ENCODE measurements at regions not wholly inside any gene's neighbourhood (a gene's known extent, or its start where the extent isn't known, plus 50 kb on each side); places are given as distances from the start of the nearest gene placed in this dataset.
"Not testable (repeated sequence)": the region's sequence is repeated elsewhere in the genome, so short reads cannot be mapped to it uniquely, and the experiment has no call there.

- no peaks in the 10 kb centered on the region for H3K4me1 ChIP-seq (ENCODE audit: control insufficient read depth in 2 of 2, insufficient read depth in 2 of 2, low read length in 2 of 2)
- H3K27me3 ChIP-seq (ENCODE audit: control insufficient read depth in 2 of 2, insufficient read depth in 1 of 2, low read length in 1 of 2) = no peaks in the 10 kb centered on the region
- WGBS = 97% methylated on average over 13 of the region's 13 CpGs
- H3K36me3 ChIP-seq (ENCODE audit: control insufficient read depth in 2 of 2, insufficient read depth in 2 of 2, low read length in 1 of 2) = no peaks in the 10 kb centered on the region
- no peak overlapping the region for H3K27ac ChIP-seq (ENCODE audit: low read depth in 1 of 2, low read length in 1 of 2)
- no peak for DNase-seq (ENCODE audit: low read depth in 6 of 9, low spot score in 9 of 9)
- H3K4me3 ChIP-seq (ENCODE audit: low read length in 2 of 2) = no peak overlapping the region
- H3K9me3 ChIP-seq (ENCODE audit: control insufficient read depth in 2 of 2, insufficient read depth in 1 of 2, low read length in 1 of 2) = no peaks in the 10 kb centered on the region
These were observed 210.5 kb downstream of the SH3BGRL start for GRCh38 chrX:81412428-81412827.

- WGBS = 97% methylated on average over 15 of the region's 16 CpGs
- H3K27me3 ChIP-seq (ENCODE audit: control insufficient read depth in 2 of 2, insufficient read depth in 1 of 2, low read length in 1 of 2); DNase-seq (ENCODE audit: low read depth in 6 of 9, low spot score in 9 of 9); H3K4me1 ChIP-seq (ENCODE audit: control insufficient read depth in 2 of 2, insufficient read depth in 2 of 2, low read length in 2 of 2); H3K27ac ChIP-seq (ENCODE audit: low read depth in 1 of 2, low read length in 1 of 2); H3K36me3 ChIP-seq (ENCODE audit: control insufficient read depth in 2 of 2, insufficient read depth in 2 of 2, low read length in 1 of 2); H3K4me3 ChIP-seq (ENCODE audit: low read length in 2 of 2); H3K9me3 ChIP-seq (ENCODE audit: control insufficient read depth in 2 of 2, insufficient read depth in 1 of 2, low read length in 1 of 2): not testable (repeated sequence)
These were observed 211.0 kb downstream of the SH3BGRL start for GRCh38 chrX:81412857-81413256.

- Histone ChIP-seq H3K9me3 (ENCODE audit: control insufficient read depth in 2 of 2, insufficient read depth in 1 of 2, low read length in 1 of 2) (no peaks in the 10 kb centered on the region), H3K4me1 (ENCODE audit: control insufficient read depth in 2 of 2, insufficient read depth in 2 of 2, low read length in 2 of 2) (no peaks in the 10 kb centered on the region), H3K4me3 (ENCODE audit: low read length in 2 of 2) (no peak overlapping the region), H3K36me3 (ENCODE audit: control insufficient read depth in 2 of 2, insufficient read depth in 2 of 2, low read length in 1 of 2) (no peaks in the 10 kb centered on the region), H3K27ac (ENCODE audit: low read depth in 1 of 2, low read length in 1 of 2) (no peak overlapping the region), H3K27me3 (ENCODE audit: control insufficient read depth in 2 of 2, insufficient read depth in 1 of 2, low read length in 1 of 2) (no peaks in the 10 kb centered on the region)
- DNase-seq (ENCODE audit: low read depth in 6 of 9, low spot score in 9 of 9) = no peak
- WGBS = 92% methylated on average over 3 of the region's 3 CpGs
These were observed 212.7 kb downstream of the SH3BGRL start for GRCh38 chrX:81414630-81415029.
